ENCODE measurements at regions not wholly inside any gene's neighbourhood (a gene's known extent, or its start where the extent isn't known, plus 50 kb on each side); places are given as distances from the start of the nearest gene placed in this dataset. TPM values are rescaled to one million over a fixed set of nuclear protein-coding genes. Genes with fewer than 3 reads are reported as not detected.
A peak's percentile ranks its signal among the peaks of the same experiment; 100 is the strongest.

- Histone ChIP-seq H3K4me3 (no peak overlapping the region), H3K4me1 (ENCODE audit: control insufficient read depth in 5 of 5, insufficient read depth in 5 of 5, low read length in 5 of 5) (peaks cover 0 to 19% (median 0%) of the 10 kb centered on the region in 5 donors), H3K9me3 (ENCODE audit: control insufficient read depth in 4 of 4, insufficient read depth in 3 of 4, low read length in 3 of 4) (peaks cover 0 to 2% (median 0%) of the 10 kb centered on the region in 4 donors), H3K27ac (ENCODE audit: low read depth in 1 of 2, low read length in 1 of 2) (no peak overlapping the region), H3K36me3 (ENCODE audit: control insufficient read depth in 4 of 4, insufficient read depth in 4 of 4, low read length in 4 of 4) (peaks cover 0 to 4% (median 0%) of the 10 kb centered on the region in 4 donors), H3K9ac (ENCODE audit: insufficient read depth in 1 of 2, low read length in 2 of 2) (peak overlapping the region in 1 of 2 donors; percentile 16), H3K27me3 (ENCODE audit: control insufficient read depth in 3 of 3, insufficient read depth in 3 of 3, low read length in 2 of 3) (no peaks in the 10 kb centered on the region)
- ATAC-seq (ENCODE audit: insufficient read depth, low FRiP score) (no peak), DNase-seq (no peak)
- 81 to 85% methylated on average over 6 of the region's 6 CpGs for WGBS, 2 donors
- TF ChIP-seq CTCF (IDR thresholded peaks at IDR 0.05; ENCODE audit: control extremely low read depth, extremely low read depth): no peak
These were observed 52.9 kb upstream of the NEBL start for GRCh38 chr10:20949967-20950366.

- ATAC-seq (ENCODE audit: insufficient read depth, low FRiP score) (no peak), DNase-seq (no peak)
- Histone ChIP-seq H3K4me3 (no peak overlapping the region), H3K4me1 (ENCODE audit: control insufficient read depth in 5 of 5, insufficient read depth in 5 of 5, low read length in 5 of 5) (peaks cover 0 to 19% (median 0%) of the 10 kb centered on the region in 5 donors), H3K27me3 (ENCODE audit: control insufficient read depth in 3 of 3, insufficient read depth in 3 of 3, low read length in 2 of 3) (no peaks in the 10 kb centered on the region), H3K9me3 (ENCODE audit: control insufficient read depth in 4 of 4, insufficient read depth in 3 of 4, low read length in 3 of 4) (no peaks in the 10 kb centered on the region), H3K27ac (ENCODE audit: low read depth in 1 of 2, low read length in 1 of 2) (no peak overlapping the region), H3K9ac (ENCODE audit: insufficient read depth in 1 of 2, low read length in 2 of 2) (no peak overlapping the region), H3K36me3 (ENCODE audit: control insufficient read depth in 4 of 4, insufficient read depth in 4 of 4, low read length in 4 of 4) (peaks cover 0 to 2% (median 0%) of the 10 kb centered on the region in 4 donors)
- 64 to 66% methylated on average over 7 of the region's 7 CpGs for WGBS, 2 donors
- no peak for TF ChIP-seq CTCF (IDR thresholded peaks at IDR 0.05; ENCODE audit: control extremely low read depth, extremely low read depth)
These were observed 51.7 kb upstream of the NEBL start for GRCh38 chr10:20948686-20949327.

Small RNA genes in the stretch of these regions (small RNA-seq; reads per million reads assigned to genes)
- gene AL158209.2 (ENCODE audit: low replicate concordance) (not detected), gene RF00017 (ENCODE audit: low replicate concordance) (not detected), gene RNU6-15P (ENCODE audit: low replicate concordance) (not detected)

Data from lung (tissue), 12 donors.